Gastroesophageal sphincter (tissue), 4 donors: ENCODE measurements at regions not wholly inside any gene's neighbourhood (a gene's known extent, or its start where the extent isn't known, plus 50 kb on each side); places are given as distances from the start of the nearest gene placed in this dataset.

ENCODE experiments used
- ATAC-seq: fragments of 150-250 bp; one replicate; pipeline ENCODE4 v1.9.1; 2016; ENCODE audit warnings: mild to moderate bottlenecking, moderate library complexity
- H3K27ac ChIP-seq, 4 donors: fragments of 200-600 bp; sonication (generic) in 3 of 4; 1 replicate in 3 of 4; 2 replicates in 1 of 4; pipeline ENCODE4 v1.5.1; 2016 to 2019
- H3K27me3 ChIP-seq: fragments of 200-600 bp; sonication (generic); one replicate; pipeline ENCODE4 v1.5.1; 2019
- H3K36me3 ChIP-seq, 2 donors: fragments of 200-600 bp; sonication (generic); one replicate each; pipeline ENCODE4 v1.5.1; 2019; ENCODE audit warnings: control low read depth in 1 of 2
- H3K4me1 ChIP-seq, 3 donors: fragments of 200-600 bp; sonication (generic); 1 replicate in 2 of 3; 2 replicates in 1 of 3; pipeline ENCODE4 v1.5.1; 2016 to 2019; ENCODE audit warnings: control low read depth in 2 of 3
- H3K4me3 ChIP-seq, 2 donors: fragments of 200-600 bp; sonication (generic); one replicate each; pipeline ENCODE4 v1.5.1; 2019; ENCODE audit warnings: mild to moderate bottlenecking in 1 of 2, moderate library complexity in 1 of 2
- H3K9me3 ChIP-seq, 3 donors: fragments of 200-600 bp; sonication (generic); one replicate each; pipeline ENCODE4 v1.5.1; 2017 to 2019; ENCODE audit warnings: control low read depth in 2 of 3
- EP300 ChIP-seq: sonication (generic); formaldehyde crosslinking; IDR thresholded peaks from one replicate; pipeline ENCODE4 v1.6.1; 2017; ENCODE audit warnings: antibody characterized with exemption, mild to moderate bottlenecking
- POLR2A ChIP-seq, 2 donors: fragments of 450-650 bp; IDR thresholded peaks; one replicate each; pipeline ENCODE4 v1.6.1; 2017; ENCODE audit warnings: antibody characterized with exemption in 2 of 2, mild to moderate bottlenecking in 2 of 2, moderate library complexity in 1 of 2
- POLR2AphosphoS5 ChIP-seq: sonication (generic); formaldehyde crosslinking; IDR thresholded peaks from one replicate; pipeline ENCODE4 v1.6.1; 2017; ENCODE audit warnings: antibody characterized with exemption
- WGBS, 2 donors: methylation state at CpG; one replicate each; pipeline ENCODE4 v1.1.5; 2018; ENCODE audit warnings: low coverage in 1 of 2; 5-methylcytosine and 5-hydroxymethylcytosine counted together
- TF ChIP-seq, protein P1 (sequence below), 4 experiments: fragments of 200-600 bp in 2 of 4; fragments of 450-650 bp in 2 of 4; sonication (generic) in 1 of 4; IDR thresholded peaks; one replicate each; pipeline ENCODE4 v1.5.1; 2017 to 2019; ENCODE audit warnings: antibody characterized with exemption in 4 of 4, mild to moderate bottlenecking in 2 of 4, moderate library complexity in 2 of 4

DNA sequence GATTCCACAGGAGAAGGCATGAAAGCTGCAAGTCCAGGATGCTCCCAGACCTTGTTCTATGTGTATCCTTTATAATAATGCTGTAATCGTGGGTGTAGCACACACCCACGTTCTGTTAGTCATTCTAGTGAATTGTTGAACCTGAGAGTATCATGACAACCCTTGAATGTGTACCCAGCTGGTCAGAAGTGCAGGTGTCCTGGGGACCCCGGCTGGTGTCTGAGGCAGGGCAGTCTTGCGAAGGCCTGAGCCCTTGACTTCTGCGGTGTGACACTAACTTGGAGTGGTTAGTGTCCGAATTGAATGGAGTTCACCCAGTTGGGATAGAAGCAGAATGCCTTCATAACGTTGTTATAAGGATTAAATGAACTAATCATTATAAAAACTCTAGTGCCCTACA, 218.0 kb upstream of the TNRC6C start:
- WGBS, 2 donors, result 93 to 94% methylated on average over 2 to 7 of the region's 7 CpGs
- no peaks in the 10 kb centered on the region for H3K36me3 ChIP-seq
- no peak for ATAC-seq
- peaks cover 4 to 43% (median 16%) of the 10 kb centered on the region in 3 donors for H3K4me1 ChIP-seq
- no peak overlapping the region for H3K4me3 ChIP-seq
- TF ChIP-seq EP300 (no peak), POLR2A (IDR thresholded peaks at IDR 0.05) (no peak), POLR2AphosphoS5 (no peak)
- TF ChIP-seq, protein P1, sequence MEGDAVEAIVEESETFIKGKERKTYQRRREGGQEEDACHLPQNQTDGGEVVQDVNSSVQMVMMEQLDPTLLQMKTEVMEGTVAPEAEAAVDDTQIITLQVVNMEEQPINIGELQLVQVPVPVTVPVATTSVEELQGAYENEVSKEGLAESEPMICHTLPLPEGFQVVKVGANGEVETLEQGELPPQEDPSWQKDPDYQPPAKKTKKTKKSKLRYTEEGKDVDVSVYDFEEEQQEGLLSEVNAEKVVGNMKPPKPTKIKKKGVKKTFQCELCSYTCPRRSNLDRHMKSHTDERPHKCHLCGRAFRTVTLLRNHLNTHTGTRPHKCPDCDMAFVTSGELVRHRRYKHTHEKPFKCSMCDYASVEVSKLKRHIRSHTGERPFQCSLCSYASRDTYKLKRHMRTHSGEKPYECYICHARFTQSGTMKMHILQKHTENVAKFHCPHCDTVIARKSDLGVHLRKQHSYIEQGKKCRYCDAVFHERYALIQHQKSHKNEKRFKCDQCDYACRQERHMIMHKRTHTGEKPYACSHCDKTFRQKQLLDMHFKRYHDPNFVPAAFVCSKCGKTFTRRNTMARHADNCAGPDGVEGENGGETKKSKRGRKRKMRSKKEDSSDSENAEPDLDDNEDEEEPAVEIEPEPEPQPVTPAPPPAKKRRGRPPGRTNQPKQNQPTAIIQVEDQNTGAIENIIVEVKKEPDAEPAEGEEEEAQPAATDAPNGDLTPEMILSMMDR (IDR thresholded peaks at IDR 0.05), result no peak
- H3K9me3 ChIP-seq, result no peaks in the 10 kb centered on the region
- no peak overlapping the region for H3K27ac ChIP-seq
- no peaks in the 10 kb centered on the region for H3K27me3 ChIP-seq

DNA sequence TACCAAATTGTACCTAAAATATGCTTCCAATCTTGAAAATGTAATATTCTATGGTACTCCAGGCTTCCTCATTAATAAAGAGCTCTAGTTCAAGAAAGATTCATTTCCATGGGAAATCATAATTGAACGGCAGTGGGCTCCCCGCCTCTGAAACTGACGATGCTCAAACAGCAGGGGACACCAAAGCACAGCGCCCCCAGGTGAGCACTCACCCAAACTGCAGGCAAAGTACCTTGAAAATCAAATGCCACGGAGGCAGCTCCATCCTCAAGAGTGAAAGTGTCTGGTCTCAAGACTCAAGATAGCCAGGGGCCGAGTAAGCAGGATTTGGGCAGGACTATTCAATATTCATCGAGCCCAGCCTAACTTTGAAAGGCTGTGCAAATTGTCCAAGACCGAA, 217.4 kb upstream of the TNRC6C start:
- TF ChIP-seq POLR2AphosphoS5, result no peak
- TF ChIP-seq, protein P1 (IDR thresholded peaks at IDR 0.05), result no peak
- TF ChIP-seq POLR2A (IDR thresholded peaks at IDR 0.05), result no peak
- TF ChIP-seq EP300, result no peak
- Histone ChIP-seq H3K36me3 (no peaks in the 10 kb centered on the region), H3K27me3 (no peaks in the 10 kb centered on the region), H3K27ac (no peak overlapping the region), H3K4me3 (no peak overlapping the region), H3K4me1 (peaks cover 4 to 36% (median 12%) of the 10 kb centered on the region in 3 donors), H3K9me3 (no peaks in the 10 kb centered on the region)
- ATAC-seq, result no peak
- WGBS, 2 donors, result 53 to 67% methylated on average over 4 to 5 of the region's 8 CpGs

DNA sequence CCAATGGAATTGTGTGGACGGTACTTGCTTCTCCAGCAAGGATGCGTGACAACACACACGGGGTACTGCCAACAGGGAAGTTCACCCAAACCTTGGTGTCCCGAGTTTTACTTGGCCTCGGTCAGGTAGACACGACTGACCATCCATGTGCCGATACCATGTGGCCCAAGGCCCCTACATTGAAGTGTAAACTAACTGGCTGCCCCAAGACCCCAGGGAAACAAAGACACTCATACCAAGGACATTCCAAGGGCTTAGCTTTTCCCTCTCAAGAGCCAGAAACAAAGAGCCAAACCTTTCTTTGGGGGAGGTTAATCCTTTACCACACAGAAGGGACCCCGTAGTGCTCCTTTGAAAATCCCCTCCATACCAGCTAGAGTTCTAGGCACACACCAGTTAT, 215.9 kb upstream of the TNRC6C start:
- no peak overlapping the region for H3K4me3 ChIP-seq
- no peaks in the 10 kb centered on the region for H3K36me3 ChIP-seq
- no peak for ATAC-seq
- TF ChIP-seq EP300 (no peak), POLR2AphosphoS5 (no peak), POLR2A (IDR thresholded peaks at IDR 0.05) (no peak)
- TF ChIP-seq, protein P1 (IDR thresholded peaks at IDR 0.05), result no peak
- H3K27me3 ChIP-seq, result no peaks in the 10 kb centered on the region
- peaks cover 0 to 32% (median 4%) of the 10 kb centered on the region in 3 donors for H3K4me1 ChIP-seq
- no peaks in the 10 kb centered on the region for H3K9me3 ChIP-seq
- WGBS, 2 donors, result 82 to 100% methylated on average over 1 to 6 of the region's 8 CpGs
- H3K27ac ChIP-seq, result no peak overlapping the region

DNA sequence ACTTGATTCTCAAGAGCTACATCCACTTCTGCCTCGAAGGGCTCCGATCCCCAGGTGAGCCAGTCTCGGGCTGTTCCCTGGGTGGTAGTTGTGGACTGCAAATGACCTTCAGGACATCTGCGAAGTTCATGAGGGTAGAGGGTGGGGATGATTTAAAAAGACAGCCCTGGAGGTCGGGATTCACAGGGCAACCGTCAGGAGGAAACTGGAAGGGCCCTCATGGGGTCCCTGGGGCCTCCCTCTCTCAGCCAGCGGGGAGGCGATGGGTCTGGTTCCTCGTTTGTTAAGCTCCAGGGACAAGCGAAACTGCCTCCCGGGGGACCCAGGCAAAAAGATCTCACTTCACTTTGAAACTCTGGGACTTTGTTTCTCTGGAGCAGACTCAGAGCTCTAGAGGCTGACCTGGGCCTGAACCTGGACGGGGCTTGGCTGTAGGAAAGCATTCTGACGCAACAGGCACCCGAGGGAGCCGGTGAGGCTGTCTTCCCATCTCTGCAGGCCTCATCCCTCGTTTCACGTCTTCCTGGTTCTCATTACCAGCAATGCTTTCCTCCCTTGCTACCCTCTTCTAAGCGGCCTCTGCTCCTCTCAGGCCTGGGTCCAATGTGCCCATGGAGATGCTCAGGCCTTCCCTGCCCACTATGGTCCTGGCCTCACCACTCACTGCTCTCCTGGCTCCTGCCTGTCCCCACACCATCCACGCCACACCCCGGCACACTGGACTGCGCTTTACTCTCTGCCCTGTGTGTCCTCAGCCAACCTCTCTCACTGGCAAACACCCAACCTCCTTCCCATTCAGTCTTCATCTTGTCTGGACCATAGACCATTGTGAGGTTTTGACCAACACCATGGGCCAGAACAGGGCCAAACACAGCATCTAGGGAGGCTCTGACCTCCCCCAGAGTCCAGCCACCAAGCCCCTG, 214.2 kb upstream of the TNRC6C start:
- Histone ChIP-seq H3K4me3 (no peak overlapping the region), H3K36me3 (no peaks in the 10 kb centered on the region), H3K27ac (peak overlapping the region in 1 of 4 donors; percentile 11), H3K9me3 (no peaks in the 10 kb centered on the region), H3K27me3 (no peaks in the 10 kb centered on the region), H3K4me1 (peaks cover 0 to 17% (median 0%) of the 10 kb centered on the region in 3 donors)
- 69 to 88% methylated on average over 8 to 13 of the region's 21 CpGs for WGBS, 2 donors
- ATAC-seq, result peak; percentile 60
- TF ChIP-seq POLR2AphosphoS5 (no peak), EP300 (no peak), POLR2A (IDR thresholded peaks at IDR 0.05) (no peak)
- TF ChIP-seq, protein P1 (IDR thresholded peaks at IDR 0.05), result no peak

DNA sequence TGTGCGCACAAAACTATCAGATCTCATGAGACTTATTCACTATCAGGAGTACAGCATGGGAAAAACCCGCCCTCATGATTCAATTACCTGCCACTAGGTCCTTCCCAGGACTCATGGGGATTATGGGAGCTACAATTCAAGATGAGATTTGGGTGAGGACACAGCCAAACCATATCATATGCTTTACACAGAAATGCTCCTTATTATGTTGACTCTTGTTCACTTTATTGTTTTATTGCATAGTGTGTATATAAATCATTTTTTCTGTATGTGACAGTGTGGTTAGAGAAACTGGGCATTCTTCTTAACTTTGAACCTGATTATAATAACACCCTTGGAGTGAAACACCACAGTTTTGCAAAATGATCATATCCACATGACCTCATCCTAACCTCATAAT, 212.8 kb upstream of the TNRC6C start:
- H3K4me1 ChIP-seq, result peaks cover 0 to 14% (median 0%) of the 10 kb centered on the region in 3 donors
- H3K36me3 ChIP-seq, result no peaks in the 10 kb centered on the region
- no peak for ATAC-seq
- no peaks in the 10 kb centered on the region for H3K9me3 ChIP-seq
- no peak for TF ChIP-seq POLR2A (IDR thresholded peaks at IDR 0.05)
- TF ChIP-seq, protein P1 (IDR thresholded peaks at IDR 0.05), result no peak
- TF ChIP-seq EP300, result no peak
- no peak overlapping the region for H3K27ac ChIP-seq
- no peak overlapping the region for H3K4me3 ChIP-seq
- no peaks in the 10 kb centered on the region for H3K27me3 ChIP-seq
- WGBS, 2 donors, result 94 to 100% methylated on average over 2 of the region's 2 CpGs
